ENCODE measurements at regions not wholly inside any gene's neighbourhood (a gene's known extent, or its start where the extent isn't known, plus 50 kb on each side); places are given as distances from the start of the nearest gene placed in this dataset.

GRCh38 chr5:159385536-159385935 is 55.2 kb upstream of the IL12B start:
- Mint-ChIP-seq H3K36me3 (peaks cover 6% of the 10 kb centered on the region), H3K4me3 (no peak overlapping the region), H3K4me1 (no peaks in the 10 kb centered on the region), H3K9me3 (peaks cover 40% of the 10 kb centered on the region), H3K27ac (no peak overlapping the region), H3K27me3 (peaks cover 2% of the 10 kb centered on the region)

- Mint-ChIP-seq H3K4me1 (no peaks in the 10 kb centered on the region), H3K27me3 (peaks cover 2% of the 10 kb centered on the region), H3K27ac (peak overlapping the region; percentile 24), H3K36me3 (peaks cover 8% of the 10 kb centered on the region), H3K4me3 (no peak overlapping the region), H3K9me3 (peaks cover 46% of the 10 kb centered on the region)
Measured at GRCh38 chr5:159386028-159386711, 55.9 kb upstream of the IL12B start.

GRCh38 chr5:159392871-159393270 is 62.6 kb upstream of the IL12B start:
- Mint-ChIP-seq H3K27ac (no peak overlapping the region), H3K4me1 (no peaks in the 10 kb centered on the region), H3K4me3 (no peak overlapping the region), H3K9me3 (peaks cover 30% of the 10 kb centered on the region), H3K36me3 (peaks cover 4% of the 10 kb centered on the region), H3K27me3 (no peaks in the 10 kb centered on the region)

GRCh38 chr5:159393854-159394274 is 63.6 kb upstream of the IL12B start:
- no peak overlapping the region for H3K27ac Mint-ChIP-seq
- H3K27me3 Mint-ChIP-seq, result no peaks in the 10 kb centered on the region
- no peaks in the 10 kb centered on the region for H3K4me1 Mint-ChIP-seq
- H3K4me3 Mint-ChIP-seq, result no peak overlapping the region
- peaks cover 21% of the 10 kb centered on the region for H3K9me3 Mint-ChIP-seq
- H3K36me3 Mint-ChIP-seq, result peaks cover 4% of the 10 kb centered on the region

GRCh38 chr5:159395202-159395601 is 64.9 kb upstream of the IL12B start:
- Mint-ChIP-seq H3K4me3 (no peak overlapping the region), H3K9me3 (peaks cover 9% of the 10 kb centered on the region), H3K36me3 (peaks cover 4% of the 10 kb centered on the region)

GRCh38 chr5:159398936-159399335 is 68.6 kb upstream of the IL12B start:
- no peaks in the 10 kb centered on the region for H3K27me3 Mint-ChIP-seq
- H3K27ac Mint-ChIP-seq, result no peak overlapping the region
- H3K4me1 Mint-ChIP-seq, result no peaks in the 10 kb centered on the region
- H3K9me3 Mint-ChIP-seq, result no peaks in the 10 kb centered on the region
- no peaks in the 10 kb centered on the region for H3K36me3 Mint-ChIP-seq
- H3K4me3 Mint-ChIP-seq, result no peak overlapping the region

More at GRCh38 chr5:159395202-159395601, 64.9 kb upstream of the IL12B start:
- no peak overlapping the region for H3K27ac Mint-ChIP-seq
- no peaks in the 10 kb centered on the region for H3K4me1 Mint-ChIP-seq
- no peaks in the 10 kb centered on the region for H3K27me3 Mint-ChIP-seq

GRCh38 chr5:159400476-159400875 is 70.2 kb upstream of the IL12B start:
- Mint-ChIP-seq H3K4me1 (no peaks in the 10 kb centered on the region), H3K27me3 (no peaks in the 10 kb centered on the region), H3K4me3 (no peak overlapping the region), H3K27ac (no peak overlapping the region), H3K36me3 (no peaks in the 10 kb centered on the region), H3K9me3 (no peaks in the 10 kb centered on the region)

GRCh38 chr5:159402311-159402710 is 72.0 kb upstream of the IL12B start:
- H3K36me3 Mint-ChIP-seq, result no peaks in the 10 kb centered on the region
- H3K27me3 Mint-ChIP-seq, result no peaks in the 10 kb centered on the region
- no peaks in the 10 kb centered on the region for H3K9me3 Mint-ChIP-seq
- H3K27ac Mint-ChIP-seq, result no peak overlapping the region
- H3K4me3 Mint-ChIP-seq, result no peak overlapping the region
- H3K4me1 Mint-ChIP-seq, result no peaks in the 10 kb centered on the region

- no peaks in the 10 kb centered on the region for H3K27me3 Mint-ChIP-seq
- H3K4me1 Mint-ChIP-seq, result no peaks in the 10 kb centered on the region
Measured at GRCh38 chr5:159402856-159403255, 72.6 kb upstream of the IL12B start.

GRCh38 chr5:159403906-159404681 is 73.8 kb upstream of the IL12B start:
- peaks cover 3% of the 10 kb centered on the region for H3K4me1 Mint-ChIP-seq
- H3K9me3 Mint-ChIP-seq, result no peaks in the 10 kb centered on the region
- H3K27me3 Mint-ChIP-seq, result no peaks in the 10 kb centered on the region
- H3K36me3 Mint-ChIP-seq, result no peaks in the 10 kb centered on the region
- no peak overlapping the region for H3K4me3 Mint-ChIP-seq
- H3K27ac Mint-ChIP-seq, result no peak overlapping the region

More at GRCh38 chr5:159402856-159403255, 72.6 kb upstream of the IL12B start:
- no peaks in the 10 kb centered on the region for H3K36me3 Mint-ChIP-seq
- H3K27ac Mint-ChIP-seq, result no peak overlapping the region
- no peak overlapping the region for H3K4me3 Mint-ChIP-seq
- no peaks in the 10 kb centered on the region for H3K9me3 Mint-ChIP-seq

GRCh38 chr5:159405611-159406031 is 75.3 kb upstream of the IL12B start:
- H3K27ac Mint-ChIP-seq, result no peak overlapping the region
- H3K4me3 Mint-ChIP-seq, result no peak overlapping the region
- no peaks in the 10 kb centered on the region for H3K36me3 Mint-ChIP-seq
- H3K9me3 Mint-ChIP-seq, result no peaks in the 10 kb centered on the region
- peaks cover 19% of the 10 kb centered on the region for H3K4me1 Mint-ChIP-seq
- H3K27me3 Mint-ChIP-seq, result no peaks in the 10 kb centered on the region

- H3K36me3 Mint-ChIP-seq, result no peaks in the 10 kb centered on the region
- H3K4me1 Mint-ChIP-seq, result peaks cover 28% of the 10 kb centered on the region
- no peak overlapping the region for H3K27ac Mint-ChIP-seq
- H3K9me3 Mint-ChIP-seq, result no peaks in the 10 kb centered on the region
- H3K27me3 Mint-ChIP-seq, result no peaks in the 10 kb centered on the region
- H3K4me3 Mint-ChIP-seq, result no peak overlapping the region
Measured at GRCh38 chr5:159406571-159406970, 76.3 kb upstream of the IL12B start.

GRCh38 chr5:159409801-159410200 is 79.5 kb upstream of the IL12B start:
- peak overlapping the region; percentile 15 for H3K27ac Mint-ChIP-seq
- no peaks in the 10 kb centered on the region for H3K27me3 Mint-ChIP-seq
- no peaks in the 10 kb centered on the region for H3K9me3 Mint-ChIP-seq
- peaks cover 54% of the 10 kb centered on the region for H3K4me1 Mint-ChIP-seq
- H3K4me3 Mint-ChIP-seq, result peak overlapping the region; percentile 36
- H3K36me3 Mint-ChIP-seq, result no peaks in the 10 kb centered on the region

GRCh38 chr5:159410480-159410879 is 80.2 kb upstream of the IL12B start:
- no peaks in the 10 kb centered on the region for H3K27me3 Mint-ChIP-seq
- no peaks in the 10 kb centered on the region for H3K36me3 Mint-ChIP-seq
- H3K4me3 Mint-ChIP-seq, result no peak overlapping the region
- H3K9me3 Mint-ChIP-seq, result no peaks in the 10 kb centered on the region
- H3K4me1 Mint-ChIP-seq, result peaks cover 54% of the 10 kb centered on the region
- peak overlapping the region; percentile 32 for H3K27ac Mint-ChIP-seq

- Mint-ChIP-seq H3K9me3 (no peaks in the 10 kb centered on the region), H3K27ac (peak overlapping the region; percentile 47), H3K36me3 (no peaks in the 10 kb centered on the region), H3K27me3 (no peaks in the 10 kb centered on the region), H3K4me3 (no peak overlapping the region), H3K4me1 (peaks cover 54% of the 10 kb centered on the region)
Measured at GRCh38 chr5:159411115-159411514, 80.8 kb upstream of the IL12B start.

GRCh38 chr5:159412284-159413046 is 82.2 kb upstream of the IL12B start:
- H3K4me1 Mint-ChIP-seq, result peaks cover 54% of the 10 kb centered on the region
- peak overlapping the region; percentile 94 for H3K27ac Mint-ChIP-seq
- H3K4me3 Mint-ChIP-seq, result peak overlapping the region; percentile 54
- H3K27me3 Mint-ChIP-seq, result no peaks in the 10 kb centered on the region
- no peaks in the 10 kb centered on the region for H3K9me3 Mint-ChIP-seq
- H3K36me3 Mint-ChIP-seq, result no peaks in the 10 kb centered on the region
